ENCODE measurements at regions not wholly inside any gene's neighbourhood (a gene's known extent, or its start where the extent isn't known, plus 50 kb on each side); places are given as distances from the start of the nearest gene placed in this dataset.
A peak's percentile ranks its signal among the peaks of the same experiment; 100 is the strongest.
"Not testable (repeated sequence)": the region's sequence is repeated elsewhere in the genome, so short reads cannot be mapped to it uniquely, and the experiment has no call there.

GRCh38 chr9:64920147-64920546, 364.9 kb downstream of the FOXD4L5 start:
- not testable (repeated sequence) for DNase-seq

GRCh38 chr9:64888643-64889042, 396.4 kb downstream of the FOXD4L5 start:
- not testable (repeated sequence) for DNase-seq

GRCh38 chr9:64870594-64870993, 414.4 kb downstream of the FOXD4L5 start:
- peak; percentile 32 for DNase-seq
